Thoracic aorta (tissue), 2 donors: ENCODE measurements at regions not wholly inside any gene's neighbourhood (a gene's known extent, or its start where the extent isn't known, plus 50 kb on each side); places are given as distances from the start of the nearest gene placed in this dataset.
A peak's percentile ranks its signal among the peaks of the same experiment; 100 is the strongest.

ENCODE experiments used
- ATAC-seq: fragments of 150-250 bp; one replicate; pipeline ENCODE4 v1.8.0; 2017; ENCODE audit warnings: low read depth; ENCODE audit not compliant: insufficient number of reproducible peaks, low FRiP score
- DNase-seq: peaks from one replicate; pipeline ENCODE4 v3.0.0-alpha.2; 2020; ENCODE audit warnings: low spot score
- H3K27ac ChIP-seq, 2 donors: fragments of 200-600 bp; sonication (generic); 1 replicate in 1 of 2; 2 replicates in 1 of 2; pipeline ENCODE4 v1.5.1; 2016; ENCODE audit warnings: mild to moderate bottlenecking in 2 of 2, moderate library complexity in 2 of 2
- H3K27me3 ChIP-seq: fragments of 200-600 bp; sonication (generic); replicated peaks from 2 replicates; pipeline ENCODE4 v1.6.0; 2016; ENCODE audit warnings: mild to moderate bottlenecking; ENCODE audit not compliant: insufficient read depth
- H3K36me3 ChIP-seq: fragments of 200-600 bp; sonication (generic); one replicate; pipeline ENCODE4 v1.5.1; 2016
- H3K4me1 ChIP-seq, 2 donors: fragments of 200-600 bp; sonication (generic); 1 replicate in 1 of 2; 2 replicates in 1 of 2; pipeline versions ENCODE4 v1.5.1 to v1.6.0; 2016; ENCODE audit warnings: low read depth in 2 of 2, mild to moderate bottlenecking in 1 of 2; ENCODE audit not compliant: control insufficient read depth in 1 of 2
- H3K4me3 ChIP-seq: fragments of 200-600 bp; sonication (generic); 2 replicates; pipeline ENCODE4 v1.5.1; 2016; ENCODE audit warnings: mild to moderate bottlenecking
- H3K9me3 ChIP-seq: fragments of 200-600 bp; sonication (generic); 2 replicates; pipeline ENCODE4 v1.5.1; 2016
- CTCF ChIP-seq: fragments of 200-600 bp; sonication (generic); IDR thresholded peaks from one replicate; pipeline ENCODE4 v1.5.1; 2019; ENCODE audit warnings: antibody characterized with exemption

DNA sequence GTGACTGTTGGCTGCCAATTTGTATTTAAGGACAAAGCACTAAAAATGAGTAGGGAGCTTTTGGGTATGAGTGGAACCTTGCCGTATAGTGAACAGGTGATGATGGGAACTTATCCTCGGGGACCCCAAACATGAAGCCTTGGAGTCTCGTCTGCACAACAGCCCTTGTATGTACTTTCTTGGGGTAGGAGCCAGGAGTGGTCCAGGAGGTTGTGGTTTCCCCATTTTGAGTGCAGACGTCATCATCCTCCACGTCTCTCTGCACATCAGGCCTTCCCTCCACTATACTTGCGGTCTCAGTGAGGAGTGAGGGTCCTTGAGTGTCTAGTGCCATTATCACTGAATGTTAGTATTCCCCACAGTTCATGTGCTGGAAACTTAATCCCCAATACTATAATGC is 101.5 kb upstream of the HS6ST1 start:
- no peak for TF ChIP-seq CTCF
- Histone ChIP-seq H3K4me1 (peaks cover 18 to 32% of the 10 kb centered on the region in 2 donors), H3K27ac (no peak overlapping the region), H3K36me3 (no peaks in the 10 kb centered on the region), H3K27me3 (no peaks in the 10 kb centered on the region), H3K9me3 (no peaks in the 10 kb centered on the region), H3K4me3 (no peak overlapping the region)
- ATAC-seq (no peak), DNase-seq (no peak)

- no peak for ATAC-seq
- Histone ChIP-seq H3K27me3 (no peaks in the 10 kb centered on the region), H3K4me1 (peaks cover 20 to 39% of the 10 kb centered on the region in 2 donors), H3K36me3 (no peaks in the 10 kb centered on the region), H3K9me3 (no peaks in the 10 kb centered on the region), H3K4me3 (no peak overlapping the region), H3K27ac (no peak overlapping the region)
- TF ChIP-seq CTCF, result no peak
- no peak for DNase-seq
These were observed 102.1 kb upstream of the HS6ST1 start for GRCh38 chr2:128420776-128421175.

DNA sequence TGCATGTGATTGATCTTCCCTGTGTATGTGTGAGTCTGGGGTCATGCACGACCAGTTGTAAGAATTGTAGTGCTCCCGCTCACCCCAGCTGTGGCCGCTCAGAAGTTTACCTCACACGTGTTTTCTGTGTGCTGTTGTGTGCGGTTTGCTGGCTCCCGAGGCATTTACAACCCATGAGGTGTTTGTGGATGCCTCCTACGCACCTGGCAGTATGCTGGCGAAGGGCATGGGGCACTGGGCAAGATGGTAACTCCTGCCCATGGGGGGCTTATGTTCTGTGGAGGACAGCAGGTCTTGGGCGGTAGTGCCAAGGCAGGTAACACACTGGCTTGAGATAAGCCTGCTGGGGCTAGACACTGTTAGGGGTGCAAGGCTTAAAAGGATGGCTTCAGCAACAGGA is 102.6 kb upstream of the HS6ST1 start:
- DNase-seq, result no peak
- no peaks in the 10 kb centered on the region for H3K36me3 ChIP-seq

GRCh38 chr2:128421861-128422311 is 103.2 kb upstream of the HS6ST1 start:
- Histone ChIP-seq H3K36me3 (no peaks in the 10 kb centered on the region), H3K27me3 (no peaks in the 10 kb centered on the region), H3K27ac (peak overlapping the region; percentile 91 to 93), H3K9me3 (no peaks in the 10 kb centered on the region), H3K4me1 (peaks cover 24 to 48% of the 10 kb centered on the region in 2 donors), H3K4me3 (no peak overlapping the region)
- DNase-seq, result no peak
- no peak for TF ChIP-seq CTCF
- no peak for ATAC-seq

More for the DNA sequence above, 102.6 kb upstream of the HS6ST1 start:
- no peak for TF ChIP-seq CTCF
- H3K9me3 ChIP-seq, result no peaks in the 10 kb centered on the region
- no peak overlapping the region for H3K27ac ChIP-seq
- no peak for ATAC-seq
- peaks cover 24 to 44% of the 10 kb centered on the region in 2 donors for H3K4me1 ChIP-seq
- H3K4me3 ChIP-seq, result no peak overlapping the region
- no peaks in the 10 kb centered on the region for H3K27me3 ChIP-seq

- Histone ChIP-seq H3K4me1 (peaks cover 24 to 48% of the 10 kb centered on the region in 2 donors), H3K9me3 (no peaks in the 10 kb centered on the region), H3K36me3 (no peaks in the 10 kb centered on the region), H3K27me3 (no peaks in the 10 kb centered on the region), H3K27ac (peak overlapping the region; percentile 91 to 93), H3K4me3 (peak overlapping the region; percentile 26)
- DNase-seq (no peak), ATAC-seq (peak; percentile 91)
- TF ChIP-seq CTCF, result no peak
These were observed 103.9 kb upstream of the HS6ST1 start for GRCh38 chr2:128422571-128422970.
